ENCODE measurements at regions not wholly inside any gene's neighbourhood (a gene's known extent, or its start where the extent isn't known, plus 50 kb on each side); places are given as distances from the start of the nearest gene placed in this dataset.
"Not testable (repeated sequence)": the region's sequence is repeated elsewhere in the genome, so short reads cannot be mapped to it uniquely, and the experiment has no call there.

DNA sequence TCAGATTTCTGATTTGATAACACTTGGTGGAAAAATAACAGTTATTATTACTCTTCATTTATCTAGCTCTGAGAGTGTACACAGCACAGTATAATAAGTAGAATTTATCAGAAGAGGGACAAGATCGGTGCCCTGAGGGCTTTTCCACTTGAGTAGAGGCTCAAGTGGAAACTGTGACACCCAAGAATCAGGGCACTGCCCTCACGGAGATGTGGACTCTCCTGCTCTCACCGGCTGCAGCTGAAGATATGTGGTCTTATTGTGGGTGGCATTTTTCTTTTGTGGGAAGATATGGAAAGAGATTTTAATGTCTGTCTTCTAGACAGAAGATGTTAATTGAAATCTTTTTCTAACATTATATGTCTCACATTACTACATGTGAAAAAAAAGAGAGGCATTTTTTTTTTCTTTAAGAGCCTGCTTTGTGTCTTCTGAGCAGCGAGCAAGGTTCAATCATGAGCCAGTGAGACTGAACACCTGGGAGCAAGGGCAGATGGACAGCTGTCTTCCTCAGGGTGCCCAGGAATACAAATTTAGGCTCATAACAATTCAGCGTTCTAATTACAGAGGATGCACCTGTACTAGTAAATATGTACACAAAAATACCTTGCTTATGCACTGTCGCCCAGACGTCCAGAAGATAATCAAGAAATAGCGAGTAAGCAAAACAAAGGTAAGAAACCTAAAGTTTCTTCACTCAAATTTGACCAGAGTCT lies 1098.2 kb upstream of the FANCL start:
- no peak for DNase-seq (ENCODE audit: low read depth)
- no peak overlapping the region for H3K4me3 ChIP-seq (ENCODE audit: control insufficient read depth, low read depth, low read length)
- TF ChIP-seq, protein P1, sequence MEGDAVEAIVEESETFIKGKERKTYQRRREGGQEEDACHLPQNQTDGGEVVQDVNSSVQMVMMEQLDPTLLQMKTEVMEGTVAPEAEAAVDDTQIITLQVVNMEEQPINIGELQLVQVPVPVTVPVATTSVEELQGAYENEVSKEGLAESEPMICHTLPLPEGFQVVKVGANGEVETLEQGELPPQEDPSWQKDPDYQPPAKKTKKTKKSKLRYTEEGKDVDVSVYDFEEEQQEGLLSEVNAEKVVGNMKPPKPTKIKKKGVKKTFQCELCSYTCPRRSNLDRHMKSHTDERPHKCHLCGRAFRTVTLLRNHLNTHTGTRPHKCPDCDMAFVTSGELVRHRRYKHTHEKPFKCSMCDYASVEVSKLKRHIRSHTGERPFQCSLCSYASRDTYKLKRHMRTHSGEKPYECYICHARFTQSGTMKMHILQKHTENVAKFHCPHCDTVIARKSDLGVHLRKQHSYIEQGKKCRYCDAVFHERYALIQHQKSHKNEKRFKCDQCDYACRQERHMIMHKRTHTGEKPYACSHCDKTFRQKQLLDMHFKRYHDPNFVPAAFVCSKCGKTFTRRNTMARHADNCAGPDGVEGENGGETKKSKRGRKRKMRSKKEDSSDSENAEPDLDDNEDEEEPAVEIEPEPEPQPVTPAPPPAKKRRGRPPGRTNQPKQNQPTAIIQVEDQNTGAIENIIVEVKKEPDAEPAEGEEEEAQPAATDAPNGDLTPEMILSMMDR (conservative IDR thresholded peaks at IDR 0.05; ENCODE audit: control insufficient read depth, insufficient read depth, low read depth, low read length), result no peak

DNA sequence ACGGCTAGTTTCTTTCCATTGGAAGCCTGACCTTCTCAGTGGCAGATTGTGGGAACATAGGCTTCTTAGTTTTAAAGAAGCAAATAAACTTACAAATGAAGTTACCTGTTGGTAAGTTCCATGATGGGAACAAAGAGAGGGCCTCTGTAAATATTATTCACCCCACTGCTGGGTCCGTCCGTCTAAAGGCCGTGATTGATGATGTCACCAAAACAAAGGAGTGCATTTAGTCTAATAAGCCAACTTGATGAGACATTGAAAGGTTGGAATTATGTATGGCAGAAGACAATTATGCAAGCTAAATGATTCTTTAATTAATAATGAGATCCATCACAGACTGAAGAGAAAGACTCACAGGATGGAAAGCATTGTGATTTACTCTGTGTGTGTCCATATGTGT lies 1091.9 kb upstream of the FANCL start:
- no peak overlapping the region for H3K4me3 ChIP-seq (ENCODE audit: control insufficient read depth, low read depth, low read length)
- no peak for DNase-seq (ENCODE audit: low read depth)
- TF ChIP-seq, protein P1 (conservative IDR thresholded peaks at IDR 0.05; ENCODE audit: control insufficient read depth, insufficient read depth, low read depth, low read length), result no peak

DNA sequence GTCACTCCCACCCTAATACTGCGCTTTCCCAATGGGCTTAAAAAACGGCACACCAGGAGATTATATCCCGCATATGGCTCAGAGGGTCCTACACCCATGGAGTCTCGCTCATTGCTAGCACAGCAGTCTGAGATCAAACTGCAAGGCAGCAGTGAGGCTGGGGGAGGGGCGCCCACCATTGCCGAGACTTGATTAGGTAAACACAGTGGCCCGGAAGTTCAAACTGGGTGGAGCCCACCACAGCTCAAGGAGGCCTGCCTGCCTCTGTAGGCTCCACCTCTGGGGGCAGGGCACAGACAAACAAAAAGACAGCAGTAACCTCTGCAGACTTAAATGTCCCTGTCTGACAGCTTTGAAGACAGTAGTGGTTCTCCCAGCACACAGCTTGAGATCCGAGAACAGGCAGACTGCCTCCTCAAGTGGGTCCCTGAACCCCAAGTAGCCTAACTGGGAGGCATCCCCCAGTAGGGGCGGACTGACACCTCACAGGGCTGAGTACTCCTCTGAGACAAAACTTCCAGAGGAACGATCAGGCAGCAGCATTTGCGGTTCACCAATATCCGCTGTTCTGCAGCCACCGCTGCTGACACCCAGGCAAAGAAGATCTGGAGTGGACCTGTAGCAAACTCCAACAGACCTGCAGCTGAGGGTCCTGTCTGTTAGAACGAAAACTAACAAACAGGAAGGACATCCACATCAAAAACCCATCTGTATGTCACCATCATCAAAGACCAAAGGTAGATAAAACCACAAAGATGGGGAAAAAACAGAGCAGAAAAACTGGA lies 1085.6 kb upstream of the FANCL start:
- H3K4me3 ChIP-seq (ENCODE audit: control insufficient read depth, low read depth, low read length); DNase-seq (ENCODE audit: low read depth): not testable (repeated sequence)

DNA sequence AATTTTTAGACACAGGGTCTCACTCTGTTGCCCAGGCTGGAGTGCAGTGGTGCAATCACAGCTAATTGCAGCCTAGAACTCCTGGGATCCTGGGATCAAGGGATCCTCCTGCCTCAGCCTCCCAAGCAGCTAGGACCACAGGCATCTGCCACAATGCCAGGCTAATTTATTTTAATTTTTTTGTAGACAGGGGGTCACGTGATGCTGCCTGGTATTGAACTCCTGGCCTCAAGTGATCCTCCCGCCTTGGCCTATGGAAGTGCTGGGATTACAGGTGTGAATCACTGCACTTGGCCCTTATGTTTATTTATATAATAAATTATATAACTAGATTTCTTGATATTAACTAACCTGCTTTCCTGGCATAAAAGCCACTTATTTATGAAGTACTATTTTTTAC lies 1081.7 kb upstream of the FANCL start:
- TF ChIP-seq, protein P1 (conservative IDR thresholded peaks at IDR 0.05; ENCODE audit: control insufficient read depth, insufficient read depth, low read depth, low read length), result no peak
- no peak overlapping the region for H3K4me3 ChIP-seq (ENCODE audit: control insufficient read depth, low read depth, low read length)
- no peak for DNase-seq (ENCODE audit: low read depth)

DNA sequence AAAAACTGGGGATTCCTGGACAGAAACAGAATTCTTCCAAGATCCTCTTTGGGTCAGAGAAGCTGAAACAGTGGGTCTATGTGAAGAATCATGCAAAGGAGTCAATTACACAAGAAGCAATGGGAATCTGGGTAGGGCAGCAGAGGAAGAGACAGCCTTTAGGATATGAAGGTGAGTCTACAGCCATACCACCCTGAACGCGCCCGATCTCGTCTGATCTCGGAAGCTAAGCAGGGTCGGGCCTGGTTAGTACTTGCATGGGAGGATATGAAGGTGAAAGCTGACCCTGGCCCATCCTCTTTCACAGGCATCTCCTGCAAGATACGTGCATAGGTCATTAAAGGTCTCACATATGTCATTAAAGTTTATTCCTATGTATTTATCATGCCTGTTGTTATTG lies 1080.9 kb upstream of the FANCL start:
- no peak for DNase-seq (ENCODE audit: low read depth)
- TF ChIP-seq, protein P1 (conservative IDR thresholded peaks at IDR 0.05; ENCODE audit: control insufficient read depth, insufficient read depth, low read depth, low read length), result no peak
- no peak overlapping the region for H3K4me3 ChIP-seq (ENCODE audit: control insufficient read depth, low read depth, low read length)

DNA sequence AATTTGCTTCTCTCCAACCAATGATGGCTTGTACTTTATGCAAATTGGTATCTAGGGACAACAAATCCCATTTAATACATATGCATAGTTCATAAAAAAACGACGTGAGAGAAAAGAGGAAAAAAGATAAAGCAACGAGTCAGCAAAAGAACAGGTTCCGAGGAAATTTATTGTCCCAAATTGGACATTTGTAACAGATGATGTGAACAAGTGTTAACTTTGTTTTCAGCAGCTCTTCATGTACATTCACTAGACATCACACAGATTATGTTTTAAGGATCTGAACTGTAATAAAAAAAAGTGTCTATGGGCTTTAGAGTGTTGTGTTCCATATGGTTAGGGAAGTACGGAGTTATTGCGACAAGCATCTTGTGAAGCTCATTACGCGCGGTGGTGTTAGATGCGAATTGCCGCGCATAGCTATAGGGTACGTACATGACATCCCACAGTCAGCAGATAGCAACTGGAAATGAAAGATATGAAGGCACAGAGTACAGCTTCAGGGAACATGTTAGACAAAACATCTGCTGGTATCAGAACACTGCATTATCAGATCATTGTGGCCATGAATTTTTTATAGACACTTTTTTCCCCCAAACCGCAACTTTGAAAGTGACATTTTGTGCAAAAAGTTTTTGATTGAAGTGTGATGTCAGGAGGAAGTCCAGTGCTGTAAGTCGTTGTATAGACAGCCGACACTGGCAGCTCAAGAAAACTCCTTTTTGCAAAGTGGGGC lies 1073.1 kb upstream of the FANCL start:
- TF ChIP-seq, protein P1 (conservative IDR thresholded peaks at IDR 0.05; ENCODE audit: control insufficient read depth, insufficient read depth, low read depth, low read length), result no peak
- H3K4me3 ChIP-seq (ENCODE audit: control insufficient read depth, low read depth, low read length), result no peak overlapping the region
- no peak for DNase-seq (ENCODE audit: low read depth)
